ENCODE measurements at regions not wholly inside any gene's neighbourhood (a gene's known extent, or its start where the extent isn't known, plus 50 kb on each side); places are given as distances from the start of the nearest gene placed in this dataset.

DNA sequence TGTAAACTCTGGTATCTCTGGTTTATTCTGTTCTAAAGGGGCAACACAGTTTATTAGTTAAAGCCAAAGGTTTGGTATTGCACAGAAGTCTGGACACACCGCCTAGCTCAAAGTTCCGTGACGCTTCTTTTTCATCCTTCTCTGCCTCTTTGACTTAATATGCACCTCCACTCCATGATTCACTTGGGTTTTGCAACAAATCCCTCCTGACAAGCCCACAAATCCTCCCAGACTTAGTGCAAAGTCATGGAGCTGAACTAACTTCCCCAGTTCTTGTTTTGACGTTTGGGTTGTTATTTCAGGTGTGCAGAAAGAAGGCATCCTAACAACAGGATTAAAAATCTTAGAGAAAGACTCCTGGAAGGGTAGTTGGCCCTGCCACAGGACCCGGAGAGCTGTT lies 441.6 kb upstream of the DMAC1 start:
- TF ChIP-seq, protein P1, sequence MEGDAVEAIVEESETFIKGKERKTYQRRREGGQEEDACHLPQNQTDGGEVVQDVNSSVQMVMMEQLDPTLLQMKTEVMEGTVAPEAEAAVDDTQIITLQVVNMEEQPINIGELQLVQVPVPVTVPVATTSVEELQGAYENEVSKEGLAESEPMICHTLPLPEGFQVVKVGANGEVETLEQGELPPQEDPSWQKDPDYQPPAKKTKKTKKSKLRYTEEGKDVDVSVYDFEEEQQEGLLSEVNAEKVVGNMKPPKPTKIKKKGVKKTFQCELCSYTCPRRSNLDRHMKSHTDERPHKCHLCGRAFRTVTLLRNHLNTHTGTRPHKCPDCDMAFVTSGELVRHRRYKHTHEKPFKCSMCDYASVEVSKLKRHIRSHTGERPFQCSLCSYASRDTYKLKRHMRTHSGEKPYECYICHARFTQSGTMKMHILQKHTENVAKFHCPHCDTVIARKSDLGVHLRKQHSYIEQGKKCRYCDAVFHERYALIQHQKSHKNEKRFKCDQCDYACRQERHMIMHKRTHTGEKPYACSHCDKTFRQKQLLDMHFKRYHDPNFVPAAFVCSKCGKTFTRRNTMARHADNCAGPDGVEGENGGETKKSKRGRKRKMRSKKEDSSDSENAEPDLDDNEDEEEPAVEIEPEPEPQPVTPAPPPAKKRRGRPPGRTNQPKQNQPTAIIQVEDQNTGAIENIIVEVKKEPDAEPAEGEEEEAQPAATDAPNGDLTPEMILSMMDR (IDR thresholded peaks at IDR 0.05; ENCODE audit: low read depth, low read length, missing input control), result no peak
- TF ChIP-seq FOXA1 (IDR thresholded peaks at IDR 0.05) (no peak), TAF1 (conservative IDR thresholded peaks at IDR 0.05) (no peak), RAD21 (IDR thresholded peaks at IDR 0.05) (no peak), SP1 (IDR thresholded peaks at IDR 0.05) (no peak), NR2F2 (IDR thresholded peaks at IDR 0.05) (no peak), ZBTB33 (IDR thresholded peaks at IDR 0.05) (no peak), HNF4G (IDR thresholded peaks at IDR 0.05) (no peak), JUND (IDR thresholded peaks at IDR 0.05) (no peak)
- TF ChIP-seq, protein P2, sequence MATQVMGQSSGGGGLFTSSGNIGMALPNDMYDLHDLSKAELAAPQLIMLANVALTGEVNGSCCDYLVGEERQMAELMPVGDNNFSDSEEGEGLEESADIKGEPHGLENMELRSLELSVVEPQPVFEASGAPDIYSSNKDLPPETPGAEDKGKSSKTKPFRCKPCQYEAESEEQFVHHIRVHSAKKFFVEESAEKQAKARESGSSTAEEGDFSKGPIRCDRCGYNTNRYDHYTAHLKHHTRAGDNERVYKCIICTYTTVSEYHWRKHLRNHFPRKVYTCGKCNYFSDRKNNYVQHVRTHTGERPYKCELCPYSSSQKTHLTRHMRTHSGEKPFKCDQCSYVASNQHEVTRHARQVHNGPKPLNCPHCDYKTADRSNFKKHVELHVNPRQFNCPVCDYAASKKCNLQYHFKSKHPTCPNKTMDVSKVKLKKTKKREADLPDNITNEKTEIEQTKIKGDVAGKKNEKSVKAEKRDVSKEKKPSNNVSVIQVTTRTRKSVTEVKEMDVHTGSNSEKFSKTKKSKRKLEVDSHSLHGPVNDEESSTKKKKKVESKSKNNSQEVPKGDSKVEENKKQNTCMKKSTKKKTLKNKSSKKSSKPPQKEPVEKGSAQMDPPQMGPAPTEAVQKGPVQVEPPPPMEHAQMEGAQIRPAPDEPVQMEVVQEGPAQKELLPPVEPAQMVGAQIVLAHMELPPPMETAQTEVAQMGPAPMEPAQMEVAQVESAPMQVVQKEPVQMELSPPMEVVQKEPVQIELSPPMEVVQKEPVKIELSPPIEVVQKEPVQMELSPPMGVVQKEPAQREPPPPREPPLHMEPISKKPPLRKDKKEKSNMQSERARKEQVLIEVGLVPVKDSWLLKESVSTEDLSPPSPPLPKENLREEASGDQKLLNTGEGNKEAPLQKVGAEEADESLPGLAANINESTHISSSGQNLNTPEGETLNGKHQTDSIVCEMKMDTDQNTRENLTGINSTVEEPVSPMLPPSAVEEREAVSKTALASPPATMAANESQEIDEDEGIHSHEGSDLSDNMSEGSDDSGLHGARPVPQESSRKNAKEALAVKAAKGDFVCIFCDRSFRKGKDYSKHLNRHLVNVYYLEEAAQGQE (IDR thresholded peaks at IDR 0.05), result no peak
- TF ChIP-seq, protein P3, sequence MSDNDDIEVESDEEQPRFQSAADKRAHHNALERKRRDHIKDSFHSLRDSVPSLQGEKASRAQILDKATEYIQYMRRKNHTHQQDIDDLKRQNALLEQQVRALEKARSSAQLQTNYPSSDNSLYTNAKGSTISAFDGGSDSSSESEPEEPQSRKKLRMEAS (IDR thresholded peaks at IDR 0.05), result no peak
